ENCODE measurements at regions not wholly inside any gene's neighbourhood (a gene's known extent, or its start where the extent isn't known, plus 50 kb on each side); places are given as distances from the start of the nearest gene placed in this dataset.

- TF ChIP-seq STAT6 (CRISPR knock-in tag; IDR thresholded peaks at IDR 0.05) (peak; percentile 70; the same call in 1 of the 2 replicates), RNF2 (IDR thresholded peaks at IDR 0.05) (peak; percentile 20; the same call in 1 of the 2 replicates), SMARCC2 (IDR thresholded peaks at IDR 0.05; ENCODE audit: low read depth) (0 out of 2 replicates have a peak, but pooled peaks have one; percentile 23), CXXC5 (CRISPR knock-in tag; IDR thresholded peaks at IDR 0.05) (peak; percentile 28), GTF2A2 (tag; IDR thresholded peaks at IDR 0.05) (no peak), RCOR1 (IDR thresholded peaks at IDR 0.05; ENCODE audit: borderline replicate concordance in 1 of 2, low read depth in 2 of 2, low read length in 2 of 2) (peak in 1 of 2 experiments; percentile 12; a peak in 1 of 4 replicates), ZFP1 (CRISPR knock-in tag; IDR thresholded peaks at IDR 0.05) (no peak)
Measured at GRCh38 chr3:46078712-46079400, 51.6 kb upstream of the XCR1 start (continued).
